Activated CD8-positive, alpha-beta T cell treated with anti-CD3 and anti-CD28 coated beads for 36 hours (primary cell): ENCODE measurements at regions not wholly inside any gene's neighbourhood (a gene's known extent, or its start where the extent isn't known, plus 50 kb on each side); places are given as distances from the start of the nearest gene placed in this dataset.
"Not testable (repeated sequence)": the region's sequence is repeated elsewhere in the genome, so short reads cannot be mapped to it uniquely, and the experiment has no call there.

Experiments
- ATAC-seq: fragments of 200-7000 bp; cut with Tn5 transposase; one replicate; pipeline ENCODE4 v1.10.0; 2021; ENCODE audit warnings: mild to moderate bottlenecking, moderate library complexity
- CTCF ChIA-PET: fragments of 350-600 bp; sonication (Branson Sonifier 250); formaldehyde crosslinking; loops from one replicate; lab custom pipeline; 2021; ENCODE audit warnings: antibody characterized with exemption; lab: Charles Lee
- POLR2A ChIA-PET: fragments of 350-600 bp; sonication (Branson Sonifier 250); formaldehyde crosslinking; loops from one replicate; lab custom pipeline; 2021; ENCODE audit warnings: antibody characterized with exemption; lab: Charles Lee
- DNase-seq: peaks from one replicate; pipeline ENCODE4 v3.0.0-alpha.2; 2020
- H3K27ac Mint-ChIP-seq: one replicate; pipeline ENCODE4 v1.8.0; 2021; ENCODE audit warnings: mild to moderate bottlenecking, mixed read lengths
- H3K27me3 Mint-ChIP-seq: one replicate; pipeline ENCODE4 v1.8.0; 2021; ENCODE audit warnings: mixed read lengths
- H3K36me3 Mint-ChIP-seq: one replicate; pipeline ENCODE4 v1.8.0; 2021; ENCODE audit warnings: low read depth, mixed read lengths
- H3K4me1 Mint-ChIP-seq: one replicate; pipeline ENCODE4 v1.8.0; 2021; ENCODE audit warnings: low read depth, mixed read lengths
- H3K4me3 Mint-ChIP-seq: one replicate; pipeline ENCODE4 v1.8.0; 2021; ENCODE audit warnings: mild to moderate bottlenecking, moderate library complexity, mixed read lengths
- H3K9me3 Mint-ChIP-seq: one replicate; pipeline ENCODE4 v1.8.0; 2021; ENCODE audit warnings: mixed read lengths
- CTCF ChIP-seq: fragments of 200-600 bp; IDR thresholded peaks from one replicate; pipeline ENCODE4 v1.8.0; 2022; ENCODE audit warnings: antibody characterized with exemption, mild to moderate bottlenecking
- intact Hi-C: fragments of 100-400 bp; cut with micrococcal nuclease; formaldehyde crosslinking; loops from one replicate; pipeline ENCODE4 v1.10.0; 2022

GRCh38 chr16:9630119-9630518, 538.7 kb downstream of the HAPSTR1 start:
- CTCF ChIA-PET: interaction anchor here (0.7 kb wide), 1 partner anchor 12 kb away, joined by 3 read pairs; no protein-coding TSS in a partner anchor
- DNase-seq (no peak), ATAC-seq (no peak)
- POLR2A ChIA-PET: no interaction called here
- Mint-ChIP-seq H3K4me3 (no peak overlapping the region), H3K9me3 (peaks cover 4% of the 10 kb centered on the region), H3K4me1 (no peaks in the 10 kb centered on the region), H3K27ac (no peak overlapping the region), H3K36me3 (no peaks in the 10 kb centered on the region), H3K27me3 (no peaks in the 10 kb centered on the region)
- intact Hi-C loops: no loop called here
- no peak for TF ChIP-seq CTCF

- intact Hi-C loops: no loop called here
- ATAC-seq (no peak), DNase-seq (no peak)
- no peaks in the 10 kb centered on the region for H3K4me1 Mint-ChIP-seq
- H3K27ac Mint-ChIP-seq: no peak overlapping the region
- POLR2A ChIA-PET: no interaction called here
- no peaks in the 10 kb centered on the region for H3K36me3 Mint-ChIP-seq
- CTCF ChIA-PET: no interaction called here
- no peaks in the 10 kb centered on the region for H3K27me3 Mint-ChIP-seq
- peaks cover 4% of the 10 kb centered on the region for H3K9me3 Mint-ChIP-seq
- TF ChIP-seq CTCF: no peak
- H3K4me3 Mint-ChIP-seq: no peak overlapping the region
Measured at GRCh38 chr16:9630985-9631384, 539.5 kb downstream of the HAPSTR1 start.

- no peak for ATAC-seq
- H3K4me1 Mint-ChIP-seq: no peaks in the 10 kb centered on the region
- POLR2A ChIA-PET: no interaction called here
Measured at GRCh38 chr16:9633844-9634243, 542.4 kb downstream of the HAPSTR1 start.

GRCh38 chr16:9635150-9635720, 543.8 kb downstream of the HAPSTR1 start:
- H3K36me3 Mint-ChIP-seq, H3K4me3 Mint-ChIP-seq, intact Hi-C loops: not testable (repeated sequence)

More at GRCh38 chr16:9633844-9634243, 542.4 kb downstream of the HAPSTR1 start:
- CTCF ChIA-PET: no interaction called here
- intact Hi-C loops: no loop called here
- H3K4me3 Mint-ChIP-seq: no peak overlapping the region
- TF ChIP-seq CTCF: no peak
- H3K27ac Mint-ChIP-seq: no peak overlapping the region
- DNase-seq: no peak
- H3K9me3 Mint-ChIP-seq: peaks cover 4% of the 10 kb centered on the region
- no peaks in the 10 kb centered on the region for H3K36me3 Mint-ChIP-seq
- no peaks in the 10 kb centered on the region for H3K27me3 Mint-ChIP-seq

GRCh38 chr16:9644258-9644657, 538.0 kb downstream of the GRIN2A start:
- ATAC-seq (no peak), DNase-seq (no peak)
- CTCF ChIA-PET: interaction anchor here (1.9 kb wide), 1 partner anchor 537 kb away, joined by 6 read pairs; no protein-coding TSS in a partner anchor
- intact Hi-C loops: no loop called here
- Mint-ChIP-seq H3K4me1 (no peaks in the 10 kb centered on the region), H3K9me3 (no peaks in the 10 kb centered on the region), H3K36me3 (no peaks in the 10 kb centered on the region), H3K27ac (no peak overlapping the region), H3K4me3 (no peak overlapping the region), H3K27me3 (peaks cover 4% of the 10 kb centered on the region)
- POLR2A ChIA-PET: no interaction called here
- no peak for TF ChIP-seq CTCF

More at GRCh38 chr16:9635150-9635720, 543.8 kb downstream of the HAPSTR1 start:
- CTCF ChIA-PET, H3K9me3 Mint-ChIP-seq, H3K27me3 Mint-ChIP-seq, POLR2A ChIA-PET, H3K4me1 Mint-ChIP-seq, DNase-seq, H3K27ac Mint-ChIP-seq, ATAC-seq: not testable (repeated sequence)
